SIG-M5 treated with dmso at 0.1 percent for 504 hours (cell line): ENCODE measurements at regions not wholly inside any gene's neighbourhood (a gene's known extent, or its start where the extent isn't known, plus 50 kb on each side); places are given as distances from the start of the nearest gene placed in this dataset.

Experiments
- DNase-seq: peaks from one replicate; lab custom pipeline; 2025; ENCODE audit not compliant: unreplicated experiment; lab: John Stamatoyannopoulos, UW

DNA sequence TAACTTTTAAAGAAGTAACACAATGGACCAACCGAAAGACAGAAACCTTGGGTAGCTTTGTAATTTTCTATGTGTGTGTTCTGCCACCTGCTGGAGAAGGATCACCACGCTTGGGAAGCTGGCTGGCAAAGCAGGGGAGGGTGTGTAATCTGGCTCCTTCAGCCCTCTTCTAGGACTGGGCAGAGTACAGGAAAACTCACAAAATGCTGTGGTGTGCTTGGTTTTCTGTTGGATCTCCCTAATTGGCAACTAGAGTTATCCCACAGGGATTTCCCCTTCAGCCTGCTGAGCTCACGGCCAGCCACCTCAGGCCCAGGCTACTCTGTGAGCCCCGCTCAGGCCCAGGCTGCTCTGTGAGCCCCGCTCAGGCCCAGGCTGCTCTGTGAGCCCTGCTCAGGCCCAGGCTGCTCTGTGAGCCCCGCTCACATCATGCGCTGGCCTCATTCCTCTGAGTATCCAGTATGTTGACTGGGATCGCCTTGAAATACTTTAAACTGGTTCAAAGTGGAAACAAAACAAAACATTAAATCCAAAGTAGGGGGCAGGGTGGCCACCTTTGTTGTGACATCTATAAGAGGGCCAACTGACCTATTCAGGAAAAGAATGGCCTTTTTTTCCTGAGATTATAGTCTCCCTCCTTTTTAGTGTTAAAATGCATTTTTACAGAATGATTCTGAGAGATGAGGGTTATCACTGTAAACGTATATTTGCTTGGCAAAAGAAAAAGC lies 52.0 kb upstream of the RNU6-8 start:
- peak; percentile 60 for DNase-seq

DNA sequence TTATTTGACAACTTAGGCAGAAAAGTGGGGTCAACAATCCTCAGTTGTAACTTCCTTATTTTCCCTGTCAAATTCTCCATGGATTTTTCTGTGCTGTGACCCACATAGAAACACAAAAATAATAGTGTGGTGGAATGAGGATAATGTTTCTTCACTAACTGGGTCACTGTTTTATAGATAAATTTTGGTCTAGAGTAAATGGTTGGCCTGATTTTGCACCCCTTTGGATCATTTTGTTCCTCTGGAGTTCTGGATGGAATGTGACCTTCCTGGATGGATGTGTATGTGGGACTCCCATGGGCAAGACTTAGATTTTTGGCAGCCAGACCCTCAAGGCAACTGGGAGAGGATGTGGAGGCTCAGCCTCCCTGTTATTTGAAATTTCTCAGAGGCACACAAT lies 52.7 kb upstream of the RNU6-8 start:
- DNase-seq = no peak

DNA sequence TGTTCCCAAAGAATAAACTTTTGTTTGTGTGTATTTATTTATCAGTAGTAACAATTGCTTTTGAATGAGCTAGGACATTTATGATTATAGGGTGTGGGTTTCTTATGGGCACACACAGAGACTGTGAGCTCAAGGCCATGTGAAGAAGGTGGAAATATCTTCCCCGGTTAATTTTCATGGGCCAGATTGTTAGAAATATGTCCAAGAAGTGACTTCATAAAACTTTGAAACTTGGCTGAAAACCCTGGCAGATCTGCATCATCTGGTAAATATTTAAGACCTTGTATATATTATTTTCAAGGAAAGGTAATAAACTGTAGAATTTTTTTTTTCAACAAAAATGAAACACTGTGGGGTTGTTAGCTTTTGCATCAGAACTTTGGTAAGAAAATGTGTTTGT lies 53.5 kb upstream of the RNU6-8 start:
- no peak for DNase-seq

DNA sequence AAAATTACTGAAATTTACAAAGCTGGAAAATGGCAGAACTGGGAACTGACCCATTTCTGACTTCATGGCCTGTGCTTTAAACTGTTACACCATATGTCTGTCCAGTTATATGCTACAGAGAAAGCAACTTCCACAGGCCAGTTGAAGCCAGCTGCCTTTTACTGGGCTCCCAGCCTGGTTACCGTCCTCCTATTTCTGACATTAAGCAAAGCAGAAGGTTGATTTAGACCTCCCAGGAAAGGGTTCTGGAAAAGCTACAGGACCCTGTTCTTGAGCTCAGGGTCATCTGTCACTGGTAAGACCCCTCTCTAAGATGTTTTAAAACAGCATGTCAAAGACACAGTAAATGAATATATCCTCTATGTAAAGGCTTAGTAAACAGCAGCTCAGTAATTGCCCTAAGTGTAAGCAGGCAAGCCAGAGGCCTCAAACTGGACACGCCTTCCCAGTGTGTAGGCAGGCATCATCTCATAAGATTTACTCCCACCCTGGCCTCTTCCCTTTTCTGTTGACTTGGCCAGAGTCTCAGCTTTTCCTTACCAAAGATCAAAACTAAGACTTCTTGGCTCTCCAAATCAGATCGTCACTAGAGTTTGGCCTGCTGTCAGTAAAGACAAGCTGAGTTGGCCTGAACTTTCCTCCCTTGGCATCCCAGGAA lies 55.4 kb upstream of the RNU6-8 start:
- DNase-seq = no peak

DNA sequence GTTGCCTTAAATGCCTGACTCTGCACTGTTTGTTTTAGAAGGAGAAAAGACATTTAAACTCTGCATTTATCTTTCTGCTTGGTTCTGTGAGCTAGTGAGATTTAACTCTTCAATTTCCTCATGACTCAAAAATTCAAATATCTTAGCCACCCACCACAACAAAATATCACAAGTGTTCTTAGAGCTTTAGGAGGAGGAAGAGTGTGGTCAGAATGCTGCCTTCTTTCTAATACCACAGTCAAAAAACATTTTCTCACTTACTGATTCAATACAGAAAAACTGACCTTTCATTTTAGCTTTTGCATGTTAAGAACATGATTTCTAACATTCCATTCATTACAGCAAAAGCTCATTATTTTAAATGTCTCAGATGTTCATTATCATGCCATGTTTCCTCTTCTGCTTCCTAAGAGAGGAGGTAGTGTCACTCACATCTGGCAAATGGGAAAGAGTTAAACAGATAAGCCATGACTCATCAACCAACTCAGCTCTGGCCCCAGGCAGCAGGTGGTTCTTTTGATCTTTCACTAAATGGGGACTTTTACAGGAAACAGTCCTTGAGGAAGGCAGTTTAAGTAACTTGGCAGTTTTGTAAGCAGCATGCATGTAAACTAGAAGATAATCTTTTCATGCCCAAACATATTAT lies 56.4 kb upstream of the RNU6-8 start:
- peak; percentile 33 for DNase-seq

DNA sequence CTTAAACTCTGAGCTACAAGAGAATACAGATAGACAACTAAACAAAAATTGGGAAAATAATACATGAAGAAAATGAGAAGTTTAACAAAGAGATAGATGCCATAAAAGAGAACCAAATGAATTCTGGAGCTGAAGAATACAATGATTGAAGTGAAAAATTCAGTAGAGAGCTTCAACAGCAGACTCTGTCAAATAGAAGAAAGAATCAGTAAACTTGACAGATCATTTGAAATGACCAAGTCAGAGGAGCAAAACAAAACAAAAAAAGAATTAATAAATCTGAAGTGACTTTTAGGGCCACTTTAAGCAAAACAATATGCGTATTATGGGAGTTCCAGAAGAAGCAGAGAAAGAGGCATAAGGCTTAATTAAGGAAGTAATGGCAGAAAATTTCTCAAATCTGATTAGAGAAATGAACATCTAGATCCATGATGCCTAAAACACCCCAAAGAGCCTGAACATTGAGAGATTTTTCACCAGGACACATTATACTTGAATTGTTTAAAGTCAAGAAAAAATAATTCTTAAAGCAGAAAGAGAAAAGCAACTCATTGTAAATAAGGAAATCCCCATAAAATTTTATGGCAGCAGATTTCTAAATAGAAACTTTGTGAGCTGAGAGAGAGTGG lies 61.0 kb upstream of the RNU6-8 start:
- DNase-seq = no peak

DNA sequence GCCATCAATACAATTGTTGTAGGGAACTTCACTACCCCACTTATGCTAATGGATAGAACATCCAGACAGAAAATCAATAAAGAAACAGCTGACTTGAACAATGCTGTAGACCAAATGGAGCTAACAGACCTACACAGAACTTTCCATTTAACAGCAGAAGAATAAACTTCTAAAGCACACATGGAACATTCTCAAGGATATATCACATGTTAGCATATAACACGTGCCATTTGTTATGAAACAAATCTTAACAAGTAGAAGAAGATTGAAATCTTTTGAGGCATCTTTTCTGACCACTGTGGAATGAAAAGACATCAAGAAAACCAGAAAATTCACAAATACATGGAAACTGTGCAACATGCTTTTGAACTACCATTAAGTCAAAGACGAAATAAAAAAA lies 62.5 kb upstream of the RNU6-8 start:
- no peak for DNase-seq

DNA sequence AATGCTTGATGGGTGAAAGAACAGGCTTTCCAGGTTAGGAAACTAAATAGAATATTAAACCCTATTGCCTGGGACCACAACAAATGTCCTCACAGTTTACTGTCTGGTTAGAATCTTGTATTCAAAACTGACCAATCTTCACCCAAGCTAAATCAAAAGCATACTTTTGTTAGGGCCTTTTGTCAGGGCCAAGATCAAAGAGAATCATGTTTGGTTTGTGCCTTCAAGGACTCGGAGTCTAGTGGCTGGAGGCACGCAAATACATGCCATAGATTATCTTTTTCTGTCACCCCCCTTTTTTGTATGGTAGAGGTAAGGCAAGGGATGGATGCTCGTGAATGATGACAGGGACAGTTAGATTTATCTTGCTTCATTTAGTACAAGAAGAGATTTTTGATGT lies 51.1 kb upstream of the AKAP6 start:
- DNase-seq = no peak
